GM12878 (cell line): ENCODE measurements at regions not wholly inside any gene's neighbourhood (a gene's known extent, or its start where the extent isn't known, plus 50 kb on each side); places are given as distances from the start of the nearest gene placed in this dataset.

Experiments used
- ATAC-seq: fragments of 200-7000 bp; cut with Tn5 transposase; 3 replicates; pipeline ENCODE4 v1.9.1; 2020; ENCODE audit warnings: mild to moderate bottlenecking, moderate library complexity
- BruUV-seq: library from RNA; stranded (reverse); fragments of 400-500 nt; replicated peaks from 2 replicates; lab custom pipeline; 2021; lab: Mats Ljungman, UMichigan
- CTCF ChIA-PET: fragments of 300-600 bp; sonication (Branson Sonifier 250); formaldehyde crosslinking; extraction: SDS; loops from one replicate; lab custom pipeline; 2021; ENCODE audit warnings: inconsistent platforms; lab: Yijun Ruan, JAX
- POLR2A ChIA-PET: fragments of 350-600 bp; formaldehyde crosslinking; extraction: SDS; loops from one replicate; lab custom pipeline; 2021; ENCODE audit warnings: inconsistent platforms; lab: Charles Lee
- RAD21 ChIA-PET: fragments of 300-600 bp; sonication (Branson Sonifier 250); formaldehyde crosslinking; loops from one replicate; lab custom pipeline; 2023; ENCODE audit warnings: antibody characterized with exemption; ENCODE audit not compliant: unreplicated experiment; lab: Charles Lee
- SMC1A ChIA-PET: fragments of 300-600 bp; sonication (Branson Sonifier 250); formaldehyde crosslinking; loops from one replicate; lab custom pipeline; 2023; ENCODE audit not compliant: unreplicated experiment, uncharacterized antibody; lab: Charles Lee
- DNase-seq: peaks from one replicate; pipeline ENCODE4 v3.0.0-alpha.2; 2011; ENCODE audit warnings: low read depth, low spot score
- FAIRE-seq: peaks from 3 replicates; lab custom pipeline; 2011; peaks lifted over from hg19 to GRCh38; lab: Jason Lieb, UNC
- H2AFZ ChIP-seq: 2 replicates; pipeline ENCODE4 v1.6.0; 2011; ENCODE audit warnings: low read depth, low read length, control low read depth; ENCODE audit not compliant: control insufficient read depth
- H3K27ac ChIP-seq: 2 replicates; pipeline ENCODE4 v1.5.1; 2011; ENCODE audit warnings: control low read depth; ENCODE audit not compliant: control insufficient read depth, insufficient read depth
- H3K27me3 ChIP-seq, 2 experiments: replicated peaks in 1 of 2; 2 replicates each; pipeline versions ENCODE4 v1.6.0 to v1.6.1; 2011; ENCODE audit warnings: low read length in 1 of 2; ENCODE audit not compliant: control insufficient read depth in 2 of 2, insufficient read depth in 2 of 2
- H3K36me3 ChIP-seq, 2 experiments: 2 replicates each; pipeline ENCODE4 v1.5.1; 2011; ENCODE audit warnings: low read length in 1 of 2; ENCODE audit not compliant: control insufficient read depth in 2 of 2, insufficient read depth in 2 of 2
- H3K4me1 ChIP-seq: 2 replicates; pipeline ENCODE4 v1.6.1; 2011; ENCODE audit warnings: mild to moderate bottlenecking, low read length, moderate library complexity, mixed read lengths; ENCODE audit not compliant: control insufficient read depth, insufficient read depth
- H3K4me2 ChIP-seq: 2 replicates; pipeline ENCODE4 v1.6.0; 2011; ENCODE audit warnings: control low read depth; ENCODE audit not compliant: control insufficient read depth, insufficient read depth
- H3K4me3 ChIP-seq: fragments of 200-600 bp; sonication (generic); 2 replicates; pipeline ENCODE4 v1.5.1; 2016
- H3K79me2 ChIP-seq: 2 replicates; pipeline ENCODE4 v1.6.0; 2011; ENCODE audit warnings: low read length; ENCODE audit not compliant: control insufficient read depth, insufficient read depth
- H3K9ac ChIP-seq: 2 replicates; pipeline ENCODE4 v1.8.0; 2011; ENCODE audit warnings: low read length, control low read depth, mixed read lengths; ENCODE audit not compliant: control insufficient read depth, insufficient read depth
- H3K9me3 ChIP-seq: replicated peaks from 3 replicates; pipeline ENCODE4 v1.5.1; 2011; ENCODE audit warnings: mild to moderate bottlenecking, low read length; ENCODE audit not compliant: control insufficient read depth, insufficient read depth
- H4K20me1 ChIP-seq: 2 replicates; pipeline ENCODE4 v1.6.0; 2011; ENCODE audit not compliant: control insufficient read depth, insufficient read depth
- BHLHE40 ChIP-seq, 2 experiments: fragments of 450-650 bp in 1 of 2; IDR thresholded peaks; 2 replicates each; pipeline ENCODE4 v1.6.1; 2011 to 2017; ENCODE audit warnings: low read depth in 2 of 2, borderline replicate concordance in 1 of 2, improper control_type of control experiment in 1 of 2, low read length in 1 of 2, mild to moderate bottlenecking in 1 of 2
- BRCA1 ChIP-seq: IDR thresholded peaks from 2 replicates; pipeline ENCODE4 v1.6.1; 2011; ENCODE audit warnings: low read depth, low read length, improper control_type of control experiment
- CBX5 ChIP-seq: sonication (generic); IDR thresholded peaks from 2 replicates; pipeline ENCODE4 v1.6.1; 2016; ENCODE audit warnings: low read depth, moderate library complexity, mild to moderate bottlenecking, inconsistent platforms
- CEBPZ ChIP-seq: fragments of 150-350 bp; IDR thresholded peaks from 2 replicates; pipeline ENCODE4 v1.6.1; 2016; ENCODE audit warnings: low read depth, low read length
- GATAD2B ChIP-seq: fragments of 450-650 bp; conservative IDR thresholded peaks from 2 replicates; pipeline ENCODE4 v1.6.1; 2017; ENCODE audit warnings: low read depth, mild to moderate bottlenecking, moderate library complexity
- MYB ChIP-seq: fragments of 150-350 bp; IDR thresholded peaks from 2 replicates; pipeline ENCODE4 v1.6.1; 2014; ENCODE audit warnings: mild to moderate bottlenecking, low read depth, low read length, borderline replicate concordance
- NFYB ChIP-seq: IDR thresholded peaks from 2 replicates; pipeline ENCODE4 v1.6.1; 2011; ENCODE audit warnings: low read depth, mild to moderate bottlenecking, low read length, improper control_type of control experiment, moderate library complexity; ENCODE audit not compliant: insufficient read depth
- RAD51 ChIP-seq: fragments of 450-650 bp; IDR thresholded peaks from 2 replicates; pipeline ENCODE4 v1.6.1; 2016; ENCODE audit warnings: moderate library complexity, mild to moderate bottlenecking, inconsistent platforms
- RB1 ChIP-seq: fragments of 450-650 bp; formaldehyde crosslinking; IDR thresholded peaks from 2 replicates; pipeline ENCODE4 v1.6.1; 2017; ENCODE audit warnings: mild to moderate bottlenecking, borderline replicate concordance
- SIN3A ChIP-seq: IDR thresholded peaks from 2 replicates; pipeline ENCODE4 v1.6.1; 2012; ENCODE audit warnings: low read depth, low read length, improper control_type of control experiment
- SKIL ChIP-seq: fragments of 450-650 bp; IDR thresholded peaks from 2 replicates; pipeline ENCODE4 v1.6.1; 2017; ENCODE audit warnings: mild to moderate bottlenecking, low read depth, inconsistent platforms; ENCODE audit not compliant: poor library complexity, severe bottlenecking
- SMAD5 ChIP-seq: IDR thresholded peaks from 2 replicates; pipeline ENCODE4 v1.6.1; 2016; ENCODE audit warnings: antibody characterized with exemption, low read depth
- SREBF1 ChIP-seq: IDR thresholded peaks from 2 replicates; pipeline ENCODE4 v1.6.1; 2012; ENCODE audit warnings: mild to moderate bottlenecking, low read length
- TBL1XR1 ChIP-seq: IDR thresholded peaks from 2 replicates; pipeline ENCODE4 v1.6.1; 2012; ENCODE audit warnings: low read depth, low read length, improper control_type of control experiment
- WRNIP1 ChIP-seq: IDR thresholded peaks from 2 replicates; pipeline ENCODE4 v1.6.1; 2011; ENCODE audit warnings: low read depth, low read length, improper control_type of control experiment, borderline replicate concordance
- WGBS: methylation state at CpG from one replicate; pipeline ENCODE4 v1.1.6; 2016; ENCODE audit warnings: low lambda C conversion rate; ENCODE audit not compliant: insufficient replicate concordance, insufficient coverage; ENCODE audit errors: missing lambda C conversion rate; 5-methylcytosine and 5-hydroxymethylcytosine counted together
- in situ Hi-C: fragments of 300-500 bp; cut with MboI; formaldehyde crosslinking; loops from 9 replicates; pipeline ENCODE4 v1.14.3; 2018; ENCODE audit warnings: mixed read lengths
- intact Hi-C: fragments of 100-400 bp; cut with micrococcal nuclease; formaldehyde crosslinking; loops from one replicate; pipeline ENCODE4 v1.14.2; 2022; ENCODE audit not compliant: unreplicated experiment

- H3K79me2 ChIP-seq, result no peaks in the 10 kb centered on the region
- FAIRE-seq, result no peak
- ChIA-PET RAD21 (no interaction called here), POLR2A (no interaction called here), SMC1A (no interaction called here), CTCF (no interaction called here)
- H3K27ac ChIP-seq, result no peak overlapping the region
- no peak for DNase-seq
- H3K9ac ChIP-seq, result no peak overlapping the region
- no peak overlapping the region for H2AFZ ChIP-seq
- no peaks in the 10 kb centered on the region for H3K36me3 ChIP-seq
- no peaks in the 10 kb centered on the region for H3K4me1 ChIP-seq
- ATAC-seq, result no peak
- H3K9me3 ChIP-seq, result no peaks in the 10 kb centered on the region
- H4K20me1 ChIP-seq, result no peaks in the 10 kb centered on the region
- no TSS peak for BruUV-seq
- no peaks in the 10 kb centered on the region for H3K27me3 ChIP-seq
- TF ChIP-seq NFYB (no peak), RAD51 (no peak), SIN3A (no peak), MYB (no peak), SMAD5 (no peak), CEBPZ (no peak), BHLHE40 (IDR thresholded peaks at IDR 0.05; ENCODE audit: borderline replicate concordance in 1 of 2, low read depth in 2 of 2, low read length in 1 of 2) (no peak), SKIL (no peak), SREBF1 (no peak), TBL1XR1 (no peak), RB1 (no peak), CBX5 (no peak), BRCA1 (no peak), GATAD2B (no peak), WRNIP1 (no peak)
- WGBS, result 38% methylated on average over 1 of the region's 1 CpG
- intact Hi-C loops (no loop called here), in situ Hi-C loops (no loop called here)
- no peak overlapping the region for H3K4me3 ChIP-seq
- H3K4me2 ChIP-seq, result no peak overlapping the region
Observed at GRCh38 chr4:42824278-42824977, 68.1 kb upstream of the GRXCR1 start.
